ENCODE measurements at regions not wholly inside any gene's neighbourhood (a gene's known extent, or its start where the extent isn't known, plus 50 kb on each side); places are given as distances from the start of the nearest gene placed in this dataset.

DNA sequence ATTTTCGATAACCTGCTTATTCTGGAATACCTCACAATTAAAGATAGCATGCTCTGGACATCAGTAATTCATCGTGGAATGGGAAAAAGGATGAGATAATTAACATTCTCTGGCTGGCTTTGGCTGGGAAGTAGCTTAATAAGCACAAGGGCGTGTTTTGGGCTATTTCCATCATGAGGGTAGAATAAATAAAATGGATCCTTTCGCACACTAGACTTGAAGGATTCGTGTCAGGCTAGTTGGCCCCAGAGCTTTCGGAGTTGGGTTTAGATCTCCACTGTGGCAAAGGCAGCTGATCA lies 151.2 kb upstream of the ADRA1B start:
- 56% methylated on average over 6 of the region's 6 CpGs for WGBS
- no peaks in the 10 kb centered on the region for H3K4me1 ChIP-seq (ENCODE audit: control insufficient read depth in 4 of 4, insufficient read depth in 4 of 4, low read length in 3 of 4)
- DNase-seq (ENCODE audit: low spot score) = no peak
- no peak overlapping the region for H3K27ac ChIP-seq (ENCODE audit: low read depth in 1 of 2, low read length in 2 of 2)
- no peak overlapping the region for H3K9ac ChIP-seq (ENCODE audit: low read depth in 1 of 2, low read length in 2 of 2)
- H3K9me3 ChIP-seq (ENCODE audit: control insufficient read depth in 4 of 4, low read length in 3 of 4) = no peaks in the 10 kb centered on the region
- H3K36me3 ChIP-seq (ENCODE audit: control insufficient read depth in 4 of 4, insufficient read depth in 3 of 4, low read depth in 1 of 4, low read length in 3 of 4) = no peaks in the 10 kb centered on the region
- no peaks in the 10 kb centered on the region for H3K27me3 ChIP-seq (ENCODE audit: control insufficient read depth in 4 of 4, insufficient read depth in 4 of 4, low read length in 3 of 4)
- TF ChIP-seq FOXA1 (IDR thresholded peaks at IDR 0.05) (no peak), EGR1 (IDR thresholded peaks at IDR 0.05; ENCODE audit: low read depth in 2 of 2) (no peak), RXRA (IDR thresholded peaks at IDR 0.05) (no peak), NR2F2 (IDR thresholded peaks at IDR 0.05) (peak; percentile 47)
- no peak overlapping the region for H3K4me3 ChIP-seq (ENCODE audit: low read depth in 1 of 3, low read length in 3 of 3)

DNA sequence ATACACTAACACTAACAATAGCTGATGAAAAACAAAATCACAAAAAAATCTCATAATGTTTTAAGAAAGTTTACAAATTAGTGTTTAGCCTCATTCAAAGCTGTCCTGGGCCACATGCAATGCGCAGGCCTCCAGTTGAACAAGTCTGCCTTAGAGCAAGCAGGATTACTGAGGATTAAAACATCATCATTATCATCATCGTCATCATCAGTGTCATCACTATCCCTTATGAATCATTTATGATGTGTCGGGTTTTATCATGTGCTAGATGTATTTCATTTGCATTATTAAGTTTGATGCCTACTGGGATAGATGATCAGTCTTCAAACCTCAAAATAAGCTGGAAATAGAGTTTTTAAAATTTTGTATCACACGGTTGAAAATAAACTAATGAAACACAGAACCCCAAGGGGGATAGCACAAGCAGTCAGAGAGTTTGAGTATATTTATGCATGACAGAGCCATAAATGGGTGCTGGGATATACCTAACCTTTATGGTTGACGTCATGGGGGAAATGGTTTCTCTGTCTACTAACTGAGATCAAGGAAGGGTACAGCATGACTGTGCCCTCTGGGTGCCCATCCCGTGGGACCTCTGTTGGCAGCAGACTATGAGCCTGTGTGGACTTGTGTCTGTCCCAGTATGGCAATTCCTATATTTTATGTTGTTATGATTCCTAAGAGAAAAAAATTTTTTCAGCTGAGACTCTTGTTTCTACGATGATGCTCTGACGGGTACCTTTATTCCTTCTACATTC lies 150.3 kb upstream of the ADRA1B start:
- WGBS = 77% methylated on average over 8 of the region's 8 CpGs
- H3K9me3 ChIP-seq (ENCODE audit: control insufficient read depth in 4 of 4, low read length in 3 of 4) = no peaks in the 10 kb centered on the region
- no peaks in the 10 kb centered on the region for H3K27me3 ChIP-seq (ENCODE audit: control insufficient read depth in 4 of 4, insufficient read depth in 4 of 4, low read length in 3 of 4)
- no peak overlapping the region for H3K9ac ChIP-seq (ENCODE audit: low read depth in 1 of 2, low read length in 2 of 2)
- no peaks in the 10 kb centered on the region for H3K4me1 ChIP-seq (ENCODE audit: control insufficient read depth in 4 of 4, insufficient read depth in 4 of 4, low read length in 3 of 4)
- H3K36me3 ChIP-seq (ENCODE audit: control insufficient read depth in 4 of 4, insufficient read depth in 3 of 4, low read depth in 1 of 4, low read length in 3 of 4) = no peaks in the 10 kb centered on the region
- H3K27ac ChIP-seq (ENCODE audit: low read depth in 1 of 2, low read length in 2 of 2) = no peak overlapping the region
- H3K4me3 ChIP-seq (ENCODE audit: low read depth in 1 of 3, low read length in 3 of 3) = no peak overlapping the region
- DNase-seq (ENCODE audit: low spot score) = no peak
- no peak for TF ChIP-seq HNF4A (conservative IDR thresholded peaks at IDR 0.05)
- no peak for TF ChIP-seq NR2F2 (IDR thresholded peaks at IDR 0.05)
- TF ChIP-seq, protein P1, sequence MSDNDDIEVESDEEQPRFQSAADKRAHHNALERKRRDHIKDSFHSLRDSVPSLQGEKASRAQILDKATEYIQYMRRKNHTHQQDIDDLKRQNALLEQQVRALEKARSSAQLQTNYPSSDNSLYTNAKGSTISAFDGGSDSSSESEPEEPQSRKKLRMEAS (IDR thresholded peaks at IDR 0.05) = no peak
- TF ChIP-seq, protein P2, sequence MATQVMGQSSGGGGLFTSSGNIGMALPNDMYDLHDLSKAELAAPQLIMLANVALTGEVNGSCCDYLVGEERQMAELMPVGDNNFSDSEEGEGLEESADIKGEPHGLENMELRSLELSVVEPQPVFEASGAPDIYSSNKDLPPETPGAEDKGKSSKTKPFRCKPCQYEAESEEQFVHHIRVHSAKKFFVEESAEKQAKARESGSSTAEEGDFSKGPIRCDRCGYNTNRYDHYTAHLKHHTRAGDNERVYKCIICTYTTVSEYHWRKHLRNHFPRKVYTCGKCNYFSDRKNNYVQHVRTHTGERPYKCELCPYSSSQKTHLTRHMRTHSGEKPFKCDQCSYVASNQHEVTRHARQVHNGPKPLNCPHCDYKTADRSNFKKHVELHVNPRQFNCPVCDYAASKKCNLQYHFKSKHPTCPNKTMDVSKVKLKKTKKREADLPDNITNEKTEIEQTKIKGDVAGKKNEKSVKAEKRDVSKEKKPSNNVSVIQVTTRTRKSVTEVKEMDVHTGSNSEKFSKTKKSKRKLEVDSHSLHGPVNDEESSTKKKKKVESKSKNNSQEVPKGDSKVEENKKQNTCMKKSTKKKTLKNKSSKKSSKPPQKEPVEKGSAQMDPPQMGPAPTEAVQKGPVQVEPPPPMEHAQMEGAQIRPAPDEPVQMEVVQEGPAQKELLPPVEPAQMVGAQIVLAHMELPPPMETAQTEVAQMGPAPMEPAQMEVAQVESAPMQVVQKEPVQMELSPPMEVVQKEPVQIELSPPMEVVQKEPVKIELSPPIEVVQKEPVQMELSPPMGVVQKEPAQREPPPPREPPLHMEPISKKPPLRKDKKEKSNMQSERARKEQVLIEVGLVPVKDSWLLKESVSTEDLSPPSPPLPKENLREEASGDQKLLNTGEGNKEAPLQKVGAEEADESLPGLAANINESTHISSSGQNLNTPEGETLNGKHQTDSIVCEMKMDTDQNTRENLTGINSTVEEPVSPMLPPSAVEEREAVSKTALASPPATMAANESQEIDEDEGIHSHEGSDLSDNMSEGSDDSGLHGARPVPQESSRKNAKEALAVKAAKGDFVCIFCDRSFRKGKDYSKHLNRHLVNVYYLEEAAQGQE (IDR thresholded peaks at IDR 0.05) = no peak
- TF ChIP-seq FOXA2 (IDR thresholded peaks at IDR 0.05) = no peak
- no peak for TF ChIP-seq RXRA (IDR thresholded peaks at IDR 0.05)
- no peak for TF ChIP-seq YY1 (IDR thresholded peaks at IDR 0.05)
- TF ChIP-seq GABPA (IDR thresholded peaks at IDR 0.05 in 1 of 2, conservative IDR thresholded peaks at IDR 0.05 in 1 of 2) = no peak
- TF ChIP-seq RAD21 (IDR thresholded peaks at IDR 0.05) = no peak
- no peak for TF ChIP-seq TAF1 (conservative IDR thresholded peaks at IDR 0.05)
- no peak for TF ChIP-seq SP1 (IDR thresholded peaks at IDR 0.05)
- TF ChIP-seq HNF4G (IDR thresholded peaks at IDR 0.05) = no peak
- TF ChIP-seq, protein P3, sequence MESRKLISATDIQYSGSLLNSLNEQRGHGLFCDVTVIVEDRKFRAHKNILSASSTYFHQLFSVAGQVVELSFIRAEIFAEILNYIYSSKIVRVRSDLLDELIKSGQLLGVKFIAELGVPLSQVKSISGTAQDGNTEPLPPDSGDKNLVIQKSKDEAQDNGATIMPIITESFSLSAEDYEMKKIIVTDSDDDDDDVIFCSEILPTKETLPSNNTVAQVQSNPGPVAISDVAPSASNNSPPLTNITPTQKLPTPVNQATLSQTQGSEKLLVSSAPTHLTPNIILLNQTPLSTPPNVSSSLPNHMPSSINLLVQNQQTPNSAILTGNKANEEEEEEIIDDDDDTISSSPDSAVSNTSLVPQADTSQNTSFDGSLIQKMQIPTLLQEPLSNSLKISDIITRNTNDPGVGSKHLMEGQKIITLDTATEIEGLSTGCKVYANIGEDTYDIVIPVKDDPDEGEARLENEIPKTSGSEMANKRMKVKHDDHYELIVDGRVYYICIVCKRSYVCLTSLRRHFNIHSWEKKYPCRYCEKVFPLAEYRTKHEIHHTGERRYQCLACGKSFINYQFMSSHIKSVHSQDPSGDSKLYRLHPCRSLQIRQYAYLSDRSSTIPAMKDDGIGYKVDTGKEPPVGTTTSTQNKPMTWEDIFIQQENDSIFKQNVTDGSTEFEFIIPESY (IDR thresholded peaks at IDR 0.05) = no peak
- TF ChIP-seq, protein P4, sequence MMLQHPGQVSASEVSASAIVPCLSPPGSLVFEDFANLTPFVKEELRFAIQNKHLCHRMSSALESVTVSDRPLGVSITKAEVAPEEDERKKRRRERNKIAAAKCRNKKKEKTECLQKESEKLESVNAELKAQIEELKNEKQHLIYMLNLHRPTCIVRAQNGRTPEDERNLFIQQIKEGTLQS (IDR thresholded peaks at IDR 0.05) = no peak
